GM06990 (cell line): ENCODE measurements at regions not wholly inside any gene's neighbourhood (a gene's known extent, or its start where the extent isn't known, plus 50 kb on each side); places are given as distances from the start of the nearest gene placed in this dataset.

Experiments
- DNase-seq: peaks from one replicate; pipeline ENCODE4 v3.0.0-alpha.2; 2011; ENCODE audit not compliant: insufficient read length; ENCODE audit errors: extremely low read depth
- H3K27me3 ChIP-seq: replicated peaks from 2 replicates; pipeline ENCODE4 v1.6.0; 2011; ENCODE audit warnings: low read length; ENCODE audit not compliant: control insufficient read depth, insufficient read depth
- H3K36me3 ChIP-seq: 2 replicates; pipeline ENCODE4 v1.5.1; 2011; ENCODE audit warnings: low read length; ENCODE audit not compliant: control insufficient read depth, insufficient read depth
- H3K4me3 ChIP-seq: replicated peaks from 2 replicates; pipeline ENCODE4 v1.5.1; 2011; ENCODE audit warnings: low read depth, mild to moderate bottlenecking, control low read depth, low read length
- TF ChIP-seq, protein P1 (sequence below): IDR thresholded peaks from 2 replicates; pipeline ENCODE4 v1.5.1; 2011; ENCODE audit warnings: low read length, control low read depth, mild to moderate bottlenecking, inconsistent platforms; ENCODE audit not compliant: insufficient read depth, poor library complexity, severe bottlenecking

DNA sequence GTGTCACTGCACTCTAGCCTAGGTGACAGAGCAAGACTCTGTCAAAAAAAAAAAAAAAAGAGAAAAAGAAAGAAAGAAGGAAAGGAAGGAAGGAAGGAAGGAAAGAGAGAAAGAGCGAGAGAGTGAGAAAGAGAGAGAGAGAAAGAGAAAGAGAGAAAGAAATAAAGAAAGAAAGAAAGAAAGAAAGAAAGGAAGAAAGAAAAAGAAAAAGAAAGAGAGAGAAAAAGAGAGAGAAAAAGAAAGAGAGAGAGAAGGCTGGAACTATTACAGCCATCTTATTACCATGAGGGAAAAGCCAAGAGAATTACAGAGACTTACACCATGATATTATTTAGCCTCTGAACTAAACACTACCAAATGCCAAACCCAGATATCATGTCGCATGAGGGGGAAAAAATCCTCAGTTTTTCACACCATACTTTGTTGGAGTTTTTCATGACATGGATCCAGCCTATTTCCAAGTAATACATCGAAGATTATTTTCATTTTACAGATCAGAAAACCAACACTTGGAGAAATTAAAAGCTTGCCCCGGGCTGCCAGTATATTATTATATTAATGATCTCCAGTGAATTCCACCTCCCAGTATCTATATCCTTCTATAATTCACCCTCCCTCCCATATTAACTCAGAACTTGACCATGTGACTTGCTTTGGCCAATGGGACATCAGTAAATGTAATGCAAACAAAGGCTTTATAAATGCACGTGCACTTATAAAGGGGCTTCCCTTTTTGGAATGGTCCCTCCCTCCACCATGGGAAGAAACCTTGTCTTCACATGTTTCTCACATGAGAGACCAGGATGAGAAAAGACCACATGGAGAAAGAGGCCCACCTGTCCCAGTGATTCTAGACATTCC, 148.6 kb downstream of the MIS18A start:
- no peak for DNase-seq
- no peaks in the 10 kb centered on the region for H3K27me3 ChIP-seq
- H3K4me3 ChIP-seq: no peak overlapping the region
- no peaks in the 10 kb centered on the region for H3K36me3 ChIP-seq
- TF ChIP-seq, protein P1, sequence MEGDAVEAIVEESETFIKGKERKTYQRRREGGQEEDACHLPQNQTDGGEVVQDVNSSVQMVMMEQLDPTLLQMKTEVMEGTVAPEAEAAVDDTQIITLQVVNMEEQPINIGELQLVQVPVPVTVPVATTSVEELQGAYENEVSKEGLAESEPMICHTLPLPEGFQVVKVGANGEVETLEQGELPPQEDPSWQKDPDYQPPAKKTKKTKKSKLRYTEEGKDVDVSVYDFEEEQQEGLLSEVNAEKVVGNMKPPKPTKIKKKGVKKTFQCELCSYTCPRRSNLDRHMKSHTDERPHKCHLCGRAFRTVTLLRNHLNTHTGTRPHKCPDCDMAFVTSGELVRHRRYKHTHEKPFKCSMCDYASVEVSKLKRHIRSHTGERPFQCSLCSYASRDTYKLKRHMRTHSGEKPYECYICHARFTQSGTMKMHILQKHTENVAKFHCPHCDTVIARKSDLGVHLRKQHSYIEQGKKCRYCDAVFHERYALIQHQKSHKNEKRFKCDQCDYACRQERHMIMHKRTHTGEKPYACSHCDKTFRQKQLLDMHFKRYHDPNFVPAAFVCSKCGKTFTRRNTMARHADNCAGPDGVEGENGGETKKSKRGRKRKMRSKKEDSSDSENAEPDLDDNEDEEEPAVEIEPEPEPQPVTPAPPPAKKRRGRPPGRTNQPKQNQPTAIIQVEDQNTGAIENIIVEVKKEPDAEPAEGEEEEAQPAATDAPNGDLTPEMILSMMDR: no peak

DNA sequence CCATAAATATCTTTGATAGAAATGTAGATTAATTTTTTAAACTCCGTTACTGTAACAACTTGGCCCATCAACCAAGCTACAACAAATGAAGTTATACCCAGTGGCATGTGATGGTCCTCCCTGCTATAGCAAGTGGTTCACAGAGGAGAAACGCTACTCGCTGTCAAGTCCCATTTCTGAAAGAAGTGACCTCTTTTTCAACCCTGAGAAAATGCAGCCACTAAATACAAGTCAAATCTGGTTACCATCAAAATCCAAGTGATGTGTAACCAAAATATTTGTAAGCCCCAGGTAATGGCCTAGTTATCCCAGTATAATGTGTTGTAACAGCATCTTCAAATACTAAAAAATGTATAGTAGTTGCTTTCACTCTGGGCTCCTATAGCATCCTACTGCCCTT, 151.8 kb downstream of the MIS18A start:
- H3K36me3 ChIP-seq: no peaks in the 10 kb centered on the region
- TF ChIP-seq, protein P1: no peak
- no peaks in the 10 kb centered on the region for H3K27me3 ChIP-seq
- no peak overlapping the region for H3K4me3 ChIP-seq
- no peak for DNase-seq

DNA sequence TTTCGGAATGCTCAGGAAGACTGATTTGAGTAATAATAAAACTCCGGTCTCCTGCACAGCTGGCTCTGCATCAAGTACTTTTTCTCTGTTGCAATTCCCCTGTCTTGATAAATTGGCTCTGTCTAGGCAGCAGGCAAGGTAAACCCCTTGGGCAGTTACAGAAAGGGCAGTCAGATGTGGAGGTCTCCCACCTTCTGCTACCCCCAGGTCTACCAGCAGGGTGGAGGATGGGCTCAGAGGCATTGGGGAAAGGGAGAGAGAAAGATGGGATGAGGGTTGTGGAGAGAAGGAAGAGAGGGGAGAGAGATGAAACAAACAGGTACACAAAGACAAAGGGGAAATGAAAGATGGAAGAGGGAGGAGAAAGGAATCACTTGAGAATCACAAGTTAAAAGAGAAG, 156.8 kb downstream of the MIS18A start:
- no peak for DNase-seq
- Histone ChIP-seq H3K27me3 (no peaks in the 10 kb centered on the region), H3K36me3 (no peaks in the 10 kb centered on the region), H3K4me3 (no peak overlapping the region)
- TF ChIP-seq, protein P1: no peak

DNA sequence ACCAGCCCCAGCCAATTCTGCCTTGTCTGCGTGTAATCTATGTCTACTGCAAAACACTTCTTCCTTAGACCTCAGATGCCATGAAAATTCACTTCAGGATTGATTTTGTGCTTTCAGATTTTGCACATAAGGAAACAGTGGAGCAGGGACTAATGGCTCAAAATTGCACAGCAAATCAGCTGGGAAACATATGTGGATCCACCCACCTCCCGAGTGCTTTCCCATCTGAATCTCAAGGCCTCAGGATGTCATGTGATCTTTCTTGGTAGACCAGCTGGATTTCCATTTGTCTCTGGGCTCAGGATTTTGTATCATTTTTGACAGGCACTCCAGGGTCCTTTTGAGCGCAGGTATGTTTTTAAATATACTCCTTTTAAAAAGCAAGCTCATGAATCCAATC, 158.6 kb downstream of the MIS18A start:
- TF ChIP-seq, protein P1: no peak
- Histone ChIP-seq H3K36me3 (no peaks in the 10 kb centered on the region), H3K27me3 (no peaks in the 10 kb centered on the region), H3K4me3 (no peak overlapping the region)
- no peak for DNase-seq

DNA sequence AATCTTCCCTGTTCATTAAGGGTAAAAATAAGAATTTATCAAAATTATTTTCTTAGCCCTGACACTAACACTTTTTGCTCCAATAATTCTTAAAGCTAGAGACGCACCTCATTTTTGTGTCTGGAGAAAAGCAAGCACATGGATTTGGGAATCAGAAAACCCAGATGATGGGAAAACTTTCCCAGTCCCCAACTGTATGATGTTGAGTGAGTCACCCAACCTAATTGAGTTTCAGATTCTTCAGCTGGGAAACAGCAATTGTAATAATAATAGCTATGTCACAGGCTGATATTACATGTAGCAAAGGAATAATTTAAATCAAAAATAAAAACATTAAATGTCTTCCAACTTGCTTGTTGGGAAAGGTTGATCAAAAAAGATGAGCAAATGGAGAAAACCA, 159.0 kb downstream of the MIS18A start:
- Histone ChIP-seq H3K4me3 (no peak overlapping the region), H3K36me3 (no peaks in the 10 kb centered on the region), H3K27me3 (no peaks in the 10 kb centered on the region)
- no peak for DNase-seq
- TF ChIP-seq, protein P1: no peak

DNA sequence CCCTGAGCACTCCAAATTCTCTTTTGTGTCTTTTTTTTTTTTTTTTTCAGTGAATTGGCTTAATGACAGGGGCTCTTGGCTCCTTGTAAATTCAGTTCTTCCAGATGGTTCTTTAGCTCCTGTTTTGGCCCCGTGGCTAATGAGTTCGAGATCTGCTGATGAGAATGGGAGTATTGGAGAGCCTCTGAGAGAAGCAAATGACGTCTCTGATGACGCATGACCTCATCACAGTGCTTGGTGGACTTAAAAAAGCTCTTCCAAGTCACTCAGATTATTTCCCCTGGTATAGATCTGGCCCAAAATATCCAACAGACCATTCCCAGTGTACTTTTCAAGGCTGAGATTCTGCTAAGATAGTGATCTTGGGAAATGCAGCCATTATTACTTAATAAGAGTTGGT, 159.5 kb downstream of the MIS18A start:
- no peaks in the 10 kb centered on the region for H3K27me3 ChIP-seq
- TF ChIP-seq, protein P1: no peak
- H3K36me3 ChIP-seq: no peaks in the 10 kb centered on the region
- DNase-seq: no peak
- no peak overlapping the region for H3K4me3 ChIP-seq
